BJ (cell line): ENCODE measurements at regions not wholly inside any gene's neighbourhood (a gene's known extent, or its start where the extent isn't known, plus 50 kb on each side); places are given as distances from the start of the nearest gene placed in this dataset.

ENCODE experiments used
- CTCF ChIA-PET: fragments of 350-600 bp; formaldehyde crosslinking; extraction: SDS; loops from one replicate; lab custom pipeline; 2021; ENCODE audit warnings: antibody characterized with exemption, inconsistent platforms; lab: Yijun Ruan, JAX
- POLR2A ChIA-PET: fragments of 300-600 bp; sonication (Branson Sonifier 250); formaldehyde crosslinking; extraction: SDS; loops from one replicate; lab custom pipeline; 2021; ENCODE audit warnings: antibody characterized with exemption; lab: Charles Lee
- DNase-seq: peaks from one replicate; pipeline ENCODE4 v3.0.0-alpha.2; 2011; ENCODE audit warnings: low read depth
- H3K27me3 ChIP-seq: 2 replicates; pipeline ENCODE4 v1.6.0; 2011; ENCODE audit warnings: low read length; ENCODE audit not compliant: control insufficient read depth, insufficient read depth
- H3K36me3 ChIP-seq: 2 replicates; pipeline ENCODE4 v1.5.1; 2011; ENCODE audit warnings: low read length; ENCODE audit not compliant: control insufficient read depth, insufficient read depth
- H3K4me3 ChIP-seq: 2 replicates; pipeline ENCODE4 v1.5.1; 2011; ENCODE audit warnings: low read depth, mild to moderate bottlenecking, control low read depth, low read length
- TF ChIP-seq, protein P1 (sequence below): IDR thresholded peaks from 2 replicates; pipeline ENCODE4 v1.5.1; 2011; ENCODE audit warnings: low read depth, mild to moderate bottlenecking, control low read depth, inconsistent platforms, low read length, moderate library complexity; ENCODE audit not compliant: insufficient read depth

DNA sequence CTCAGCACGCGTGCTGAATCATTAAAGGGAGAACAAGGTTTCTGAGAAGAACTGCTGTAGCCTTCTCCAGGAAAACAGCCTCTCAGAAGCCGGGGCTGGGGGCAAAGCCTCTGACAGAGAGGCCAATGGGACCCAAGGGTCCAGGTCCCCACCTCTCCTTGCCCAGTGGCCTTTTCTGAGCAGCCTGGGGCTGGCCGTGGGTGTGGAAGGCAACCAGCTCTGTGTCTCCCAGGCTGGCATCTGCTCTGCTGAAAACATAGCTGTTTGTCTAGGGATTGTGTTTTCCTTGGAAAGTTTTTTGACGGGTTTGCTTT is 261.2 kb downstream of the NPHP4 start:
- POLR2A ChIA-PET: no interaction called here
- CTCF ChIA-PET: no interaction called here

DNA sequence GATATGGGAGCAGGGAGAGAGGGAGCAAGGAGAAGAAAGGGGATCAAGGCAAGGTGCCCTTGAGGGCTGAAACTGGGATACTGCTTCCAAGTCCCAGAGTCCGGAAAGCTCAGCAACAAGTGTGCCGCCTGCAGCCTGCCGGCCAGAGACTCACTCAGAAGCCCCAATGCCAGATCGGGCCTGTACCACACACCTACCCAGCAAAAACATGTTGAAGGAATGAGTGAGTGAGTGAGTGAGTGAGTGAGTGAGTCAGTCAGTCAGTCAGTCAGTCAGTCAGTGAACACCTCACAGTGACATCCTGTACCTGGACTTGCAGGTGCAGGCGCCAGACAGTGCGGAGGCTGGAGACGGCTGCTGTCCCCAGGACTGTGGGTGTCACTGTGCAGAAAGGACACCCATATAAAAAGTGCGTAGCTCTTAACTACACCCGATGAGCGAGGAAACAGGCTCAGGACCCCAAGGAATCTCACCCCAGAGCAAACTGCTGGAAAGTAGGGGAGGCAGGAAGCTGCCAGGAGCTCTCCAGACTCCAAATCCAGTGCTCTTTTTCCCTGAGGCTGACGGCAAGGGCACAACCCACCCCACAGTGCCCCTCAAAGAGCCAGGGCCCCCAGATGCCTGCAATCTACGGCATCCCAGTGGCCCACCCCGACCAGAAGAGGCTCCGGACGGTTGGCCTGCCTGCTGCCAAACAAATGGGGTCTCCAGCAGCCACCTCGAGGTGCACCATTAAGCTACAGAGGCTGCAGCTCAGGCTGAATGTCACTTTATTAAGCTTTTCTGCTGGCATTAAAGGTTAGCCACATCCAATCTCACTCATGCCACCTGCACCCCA is 261.7 kb downstream of the NPHP4 start:
- no peak for DNase-seq
- TF ChIP-seq, protein P1, sequence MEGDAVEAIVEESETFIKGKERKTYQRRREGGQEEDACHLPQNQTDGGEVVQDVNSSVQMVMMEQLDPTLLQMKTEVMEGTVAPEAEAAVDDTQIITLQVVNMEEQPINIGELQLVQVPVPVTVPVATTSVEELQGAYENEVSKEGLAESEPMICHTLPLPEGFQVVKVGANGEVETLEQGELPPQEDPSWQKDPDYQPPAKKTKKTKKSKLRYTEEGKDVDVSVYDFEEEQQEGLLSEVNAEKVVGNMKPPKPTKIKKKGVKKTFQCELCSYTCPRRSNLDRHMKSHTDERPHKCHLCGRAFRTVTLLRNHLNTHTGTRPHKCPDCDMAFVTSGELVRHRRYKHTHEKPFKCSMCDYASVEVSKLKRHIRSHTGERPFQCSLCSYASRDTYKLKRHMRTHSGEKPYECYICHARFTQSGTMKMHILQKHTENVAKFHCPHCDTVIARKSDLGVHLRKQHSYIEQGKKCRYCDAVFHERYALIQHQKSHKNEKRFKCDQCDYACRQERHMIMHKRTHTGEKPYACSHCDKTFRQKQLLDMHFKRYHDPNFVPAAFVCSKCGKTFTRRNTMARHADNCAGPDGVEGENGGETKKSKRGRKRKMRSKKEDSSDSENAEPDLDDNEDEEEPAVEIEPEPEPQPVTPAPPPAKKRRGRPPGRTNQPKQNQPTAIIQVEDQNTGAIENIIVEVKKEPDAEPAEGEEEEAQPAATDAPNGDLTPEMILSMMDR: no peak
- ChIA-PET POLR2A (no interaction called here), CTCF (no interaction called here)
- no peaks in the 10 kb centered on the region for H3K36me3 ChIP-seq
- H3K27me3 ChIP-seq: no peaks in the 10 kb centered on the region
- H3K4me3 ChIP-seq: no peak overlapping the region

More for the DNA sequence above, 261.2 kb downstream of the NPHP4 start:
- Histone ChIP-seq H3K4me3 (no peak overlapping the region), H3K27me3 (no peaks in the 10 kb centered on the region), H3K36me3 (no peaks in the 10 kb centered on the region)
- TF ChIP-seq, protein P1: no peak
- DNase-seq: no peak

DNA sequence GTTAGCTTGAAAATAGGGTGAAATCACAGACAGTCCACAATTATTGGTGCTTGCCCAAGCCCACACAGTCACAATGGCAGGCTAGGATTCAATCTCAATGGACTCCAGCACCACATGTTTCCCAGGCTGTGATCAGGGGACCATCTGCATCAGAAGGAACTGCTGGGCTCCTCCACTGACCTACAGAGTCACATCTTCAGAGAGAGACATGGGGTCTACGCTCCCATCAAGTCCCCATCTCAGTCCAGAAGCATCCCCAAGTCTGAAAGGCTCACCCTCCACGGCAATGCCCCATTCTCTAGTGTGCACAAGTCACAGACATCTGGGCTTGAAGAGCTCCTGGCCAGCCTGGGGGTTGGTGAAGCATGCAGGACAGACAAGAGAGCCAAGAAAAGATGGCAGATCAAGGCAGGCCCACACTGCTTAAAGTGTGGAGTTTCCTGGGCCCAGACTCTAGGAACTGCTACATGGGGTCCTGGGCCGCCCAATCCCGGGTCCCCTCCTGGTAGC is 262.5 kb downstream of the NPHP4 start:
- ChIA-PET CTCF (interaction anchor here (0.6 to 1.7 kb wide), 2 partner anchors 16 to 34 kb away, joined by 3 to 7 read pairs; no protein-coding TSS in a partner anchor), POLR2A (no interaction called here)
- DNase-seq: no peak
- TF ChIP-seq, protein P1: no peak
- Histone ChIP-seq H3K4me3 (no peak overlapping the region), H3K36me3 (no peaks in the 10 kb centered on the region), H3K27me3 (no peaks in the 10 kb centered on the region)

DNA sequence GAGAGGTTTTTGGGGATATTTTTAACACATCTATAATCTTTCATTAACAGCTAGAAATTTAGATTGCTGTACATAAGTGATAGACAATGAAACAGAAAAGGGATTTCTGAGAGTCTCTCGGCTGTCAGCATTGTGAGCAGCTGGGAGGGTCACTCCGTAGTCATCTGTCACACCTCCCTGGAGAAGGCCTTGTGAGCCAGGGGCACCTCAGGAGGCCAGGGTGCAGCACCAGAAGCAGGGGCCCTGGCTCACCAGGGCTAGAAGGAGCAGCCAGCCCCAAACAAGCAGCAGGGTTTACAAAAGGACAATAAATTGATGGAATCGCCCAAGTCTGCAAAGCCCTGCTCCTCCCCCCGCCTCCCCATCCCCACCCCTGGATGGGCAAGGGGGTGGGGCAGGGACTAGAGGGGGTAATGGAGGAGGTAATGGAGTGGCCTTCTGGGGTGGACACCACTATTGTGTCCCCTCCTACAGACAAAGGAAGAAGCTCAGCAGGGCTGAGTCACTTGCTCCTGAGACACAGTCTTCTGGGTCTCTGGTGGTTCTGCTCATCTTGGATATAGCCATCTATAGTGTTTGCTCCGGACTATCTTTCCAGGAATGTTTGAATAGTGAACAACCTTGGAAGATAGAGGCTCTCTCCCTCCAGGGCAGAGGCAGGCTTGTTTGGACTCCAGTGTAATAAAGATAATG is 263.4 kb downstream of the NPHP4 start:
- Histone ChIP-seq H3K27me3 (no peaks in the 10 kb centered on the region), H3K36me3 (no peaks in the 10 kb centered on the region), H3K4me3 (no peak overlapping the region)
- CTCF ChIA-PET: interaction anchor here (0.6 to 1.7 kb wide), 2 partner anchors 17 to 34 kb away, joined by 3 to 7 read pairs; no protein-coding TSS in a partner anchor
- TF ChIP-seq, protein P1: no peak
- POLR2A ChIA-PET: no interaction called here
- no peak for DNase-seq
